ENCODE measurements at regions not wholly inside any gene's neighbourhood (a gene's known extent, or its start where the extent isn't known, plus 50 kb on each side); places are given as distances from the start of the nearest gene placed in this dataset.

GRCh38 chr10:4049348-4049747, 264.3 kb upstream of the KLF6 start:
- TF ChIP-seq ZNF138 (CRISPR knock-in tag; conservative IDR thresholded peaks at IDR 0.05): no peak
- TF ChIP-seq CTCF (IDR thresholded peaks at IDR 0.05): no peak
